GM18517 (cell line): ENCODE measurements at regions not wholly inside any gene's neighbourhood (a gene's known extent, or its start where the extent isn't known, plus 50 kb on each side); places are given as distances from the start of the nearest gene placed in this dataset.
A peak's percentile ranks its signal among the peaks of the same experiment; 100 is the strongest.

Source experiments
- ATAC-seq: cut with Tn5 transposase; IDR thresholded peaks from one replicate; pipeline ENCODE4 v1.9.1; 2021; ENCODE audit warnings: mild to moderate bottlenecking, moderate library complexity; ENCODE audit not compliant: unreplicated experiment

DNA sequence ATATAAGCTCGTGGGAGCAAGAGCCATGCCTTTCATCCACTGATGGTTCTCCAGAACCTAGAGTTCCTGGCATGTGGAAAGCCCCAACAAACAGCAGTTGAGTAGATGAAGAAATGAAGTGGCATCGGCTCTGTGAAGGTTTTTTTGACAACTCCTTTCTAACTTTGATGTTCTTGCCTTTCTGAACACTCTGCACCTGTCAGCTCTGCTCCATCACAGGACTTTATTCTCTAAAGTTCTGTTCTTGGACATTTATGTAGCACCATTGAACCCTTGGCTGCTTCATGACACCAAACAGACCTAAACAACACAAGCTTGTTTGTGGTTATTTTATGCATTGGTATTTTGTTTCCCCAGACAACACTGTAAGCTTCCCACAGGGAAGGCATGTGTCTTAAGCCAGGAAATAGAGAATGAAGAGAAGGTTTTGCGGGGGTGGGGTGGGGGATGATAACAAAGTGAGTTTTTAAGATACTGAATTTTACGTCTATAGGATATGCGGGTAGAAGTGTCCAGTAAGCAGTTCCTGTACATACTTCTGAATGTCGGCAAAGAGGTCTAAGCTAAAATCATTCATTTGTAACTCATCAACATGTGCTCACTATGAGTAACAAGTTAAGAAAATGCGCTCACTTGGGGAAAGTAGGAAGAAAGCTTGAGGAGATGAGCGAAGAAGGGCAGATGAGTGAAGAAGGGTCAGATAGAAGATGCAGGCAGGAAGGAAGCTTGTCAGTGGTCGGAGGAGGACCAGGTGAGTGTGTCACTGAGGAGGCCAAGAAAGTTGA lies 146.0 kb upstream of the PLEKHG7 start:
- no peak for ATAC-seq

DNA sequence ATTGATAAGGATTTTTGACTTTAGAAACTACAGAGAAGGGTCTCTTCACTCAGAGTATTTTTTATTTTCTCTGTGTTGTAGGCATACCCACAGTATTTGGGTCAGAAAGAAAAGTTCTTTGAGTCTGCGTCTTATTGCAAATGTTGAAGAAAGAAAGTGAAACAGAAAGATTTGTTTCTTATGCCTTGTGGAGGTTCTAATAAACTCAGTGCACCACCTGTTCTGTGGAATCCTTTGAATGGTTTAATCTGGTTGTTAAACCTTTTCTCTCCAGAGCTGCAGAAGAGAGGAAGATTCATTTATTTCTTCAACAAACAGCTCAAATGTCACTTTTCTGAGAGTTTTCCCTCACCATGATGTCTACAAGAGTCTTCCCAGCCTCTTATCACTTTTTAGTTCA lies 146.6 kb upstream of the PLEKHG7 start:
- peak; percentile 41 for ATAC-seq

DNA sequence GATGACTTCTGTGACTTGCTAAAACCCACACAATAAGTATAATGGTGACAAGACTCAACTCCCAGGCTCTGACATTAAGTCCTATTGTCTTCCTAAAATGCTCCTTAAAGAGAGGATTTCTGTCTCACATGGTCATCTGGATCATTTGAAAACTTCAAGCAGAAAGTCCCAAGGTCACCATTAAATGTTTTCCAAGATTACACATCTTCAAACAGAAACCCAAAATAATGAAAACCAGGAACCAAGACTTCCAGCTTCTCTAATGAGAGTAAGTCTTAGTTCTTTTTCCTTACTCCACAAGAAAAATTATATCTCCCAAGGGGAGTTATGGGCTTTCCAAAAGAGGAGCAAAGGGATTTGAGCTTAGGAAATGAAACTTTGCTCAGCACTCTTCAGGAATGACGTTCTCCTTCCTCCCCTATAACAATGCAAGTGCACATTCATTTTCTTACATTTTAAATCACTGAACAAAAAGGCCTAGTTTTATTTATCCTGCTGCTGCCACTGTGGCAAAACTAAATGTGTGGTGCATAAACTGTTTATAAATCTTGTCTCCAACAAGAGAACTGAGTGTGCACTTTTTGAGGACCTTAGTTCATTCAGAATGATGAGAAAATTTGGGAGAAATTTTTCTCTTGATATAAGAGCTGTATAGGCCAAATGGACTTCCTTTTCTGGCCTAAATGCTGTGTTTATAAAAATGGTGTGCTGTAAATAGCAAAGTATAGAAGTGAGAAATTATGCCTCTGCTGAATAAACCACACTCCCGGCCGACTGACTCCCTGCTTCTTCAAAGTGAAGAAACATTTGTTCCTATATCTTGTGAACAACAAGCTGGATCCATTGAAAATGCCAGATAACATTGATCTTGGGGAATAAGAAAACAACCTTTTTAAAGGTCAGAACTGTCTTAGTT lies 148.4 kb upstream of the PLEKHG7 start:
- no peak for ATAC-seq

DNA sequence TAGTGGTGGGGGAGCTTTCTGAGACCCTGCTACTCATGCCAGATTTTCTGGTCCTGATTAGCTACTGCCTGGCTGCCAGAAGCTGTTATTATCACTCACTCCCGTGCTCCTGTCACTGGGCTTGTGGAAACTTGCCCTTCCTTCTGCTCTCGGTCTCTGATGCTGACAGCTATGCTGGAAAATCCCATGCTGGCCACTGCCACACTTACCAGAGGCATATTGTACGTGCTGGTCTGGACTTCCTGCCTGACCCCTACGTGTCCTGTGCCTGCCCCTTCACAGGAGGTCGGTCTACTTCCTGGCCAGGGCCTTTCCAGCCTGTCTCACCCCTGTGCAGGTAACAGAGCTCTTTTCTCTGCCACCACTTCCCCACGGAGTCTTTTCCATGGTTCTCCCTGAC lies 149.4 kb upstream of the PLEKHG7 start:
- no peak for ATAC-seq

DNA sequence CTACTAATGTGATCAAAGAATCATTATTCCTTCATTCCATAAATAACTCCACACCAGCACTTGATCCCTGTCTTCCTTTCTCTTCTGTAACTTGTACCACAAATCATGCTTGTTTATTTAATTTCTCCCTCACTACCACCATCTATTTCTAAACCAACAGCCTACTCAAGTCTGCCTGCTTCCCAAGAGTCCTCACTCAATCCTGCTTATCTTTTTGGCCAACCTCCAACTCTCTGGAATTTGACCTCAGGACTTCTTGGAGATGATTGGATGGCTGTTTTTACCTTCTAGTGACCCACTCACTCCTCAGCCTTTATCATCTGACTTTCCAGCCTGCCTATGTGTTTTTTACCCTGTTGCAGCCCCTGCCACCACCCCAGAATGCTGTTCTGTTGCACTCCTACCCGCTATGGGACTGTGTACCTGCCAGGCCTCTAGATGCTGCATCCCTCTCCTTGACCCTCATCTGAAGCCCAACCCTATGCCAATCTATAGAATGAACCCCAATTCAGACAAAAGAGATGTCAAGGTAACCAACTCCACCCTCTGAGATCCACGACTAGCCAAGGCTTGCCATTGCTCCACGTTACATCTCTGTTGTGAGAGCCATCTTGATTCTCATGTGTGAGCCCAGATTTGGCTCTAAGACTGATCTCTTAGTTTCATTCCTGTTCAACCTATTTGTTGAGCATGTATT lies 150.2 kb upstream of the PLEKHG7 start:
- ATAC-seq, result no peak

DNA sequence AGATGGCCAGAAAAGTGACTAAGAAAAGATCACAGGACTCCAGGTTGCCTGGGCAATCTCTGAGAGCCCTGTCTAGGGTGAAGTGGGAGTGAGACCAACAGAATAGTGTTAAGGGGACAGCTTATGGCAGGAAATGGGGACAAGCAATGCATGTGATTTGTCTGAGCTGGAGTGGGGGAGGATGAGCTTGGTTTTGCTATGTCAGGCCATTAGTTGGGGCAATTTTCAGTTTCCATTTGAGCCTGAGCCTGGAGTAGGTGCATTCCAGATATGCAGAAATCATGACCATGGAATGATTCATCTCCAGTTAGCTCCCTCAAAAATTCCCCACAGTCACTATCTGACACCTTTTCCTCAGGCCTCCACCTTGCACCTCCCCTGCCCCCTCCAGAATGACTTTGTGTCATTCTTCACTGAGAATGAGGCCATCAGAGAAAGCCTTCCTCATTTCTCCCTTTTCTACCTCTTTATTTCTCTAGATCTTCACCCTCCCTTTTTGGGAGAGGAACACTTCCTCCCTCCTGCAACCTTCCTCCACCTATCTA lies 150.9 kb upstream of the PLEKHG7 start:
- ATAC-seq, result peak; percentile 48

DNA sequence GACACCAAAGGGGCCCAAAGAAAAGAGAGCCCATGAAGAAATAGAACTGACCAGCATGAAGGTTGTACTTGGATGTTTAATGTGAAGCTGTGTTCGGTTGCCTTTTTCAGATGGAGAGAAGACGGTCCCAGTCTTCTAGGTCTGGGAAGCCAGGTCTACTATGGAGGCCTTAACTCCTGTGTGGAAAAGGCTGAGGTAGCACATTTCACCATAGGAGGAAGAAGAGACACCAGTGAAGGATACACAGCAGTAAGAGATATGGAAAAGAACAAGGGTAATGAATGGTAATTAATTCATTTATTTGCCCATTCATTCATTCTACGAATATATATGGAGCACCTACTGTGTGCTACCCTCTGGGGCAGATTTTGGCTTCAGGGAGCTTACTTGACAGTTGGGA lies 151.6 kb upstream of the PLEKHG7 start:
- ATAC-seq, result no peak

DNA sequence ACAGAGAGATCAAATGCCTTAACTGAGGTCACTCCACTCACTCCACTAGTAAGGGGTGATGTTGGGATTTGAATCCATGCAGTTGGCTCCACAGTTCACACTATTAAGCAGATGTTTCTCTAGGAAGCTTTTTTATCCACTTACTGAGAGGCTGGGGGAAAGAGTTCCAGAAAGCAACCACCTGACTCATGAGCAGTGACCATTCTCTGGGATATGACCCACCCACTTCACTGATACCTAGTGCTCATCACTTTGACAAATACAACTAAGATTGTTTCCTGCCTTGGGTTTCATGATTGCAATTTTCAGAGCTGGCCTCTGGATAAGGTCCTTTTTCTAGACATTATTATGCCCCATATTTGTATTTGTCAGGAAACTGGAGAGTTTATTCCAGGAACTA lies 152.1 kb upstream of the PLEKHG7 start:
- ATAC-seq, result no peak

DNA sequence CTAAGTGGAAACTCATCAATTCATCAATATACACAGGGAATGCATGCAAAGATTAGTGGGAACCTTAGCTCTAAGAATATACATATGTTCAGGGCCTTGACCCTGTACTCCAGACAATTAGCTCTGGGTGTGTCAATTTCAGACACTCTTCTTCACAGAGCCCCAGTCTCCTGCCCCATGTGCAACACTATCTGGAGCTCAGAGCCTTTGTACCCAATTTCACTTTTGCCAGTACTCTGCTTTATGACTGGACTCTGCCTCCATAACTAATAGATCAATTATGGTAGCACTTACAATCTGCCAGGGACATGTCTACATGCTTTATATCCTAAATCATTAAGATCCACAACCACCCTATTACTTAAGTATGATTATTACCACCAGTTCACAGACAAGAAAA lies 152.5 kb upstream of the PLEKHG7 start:
- ATAC-seq, result no peak

DNA sequence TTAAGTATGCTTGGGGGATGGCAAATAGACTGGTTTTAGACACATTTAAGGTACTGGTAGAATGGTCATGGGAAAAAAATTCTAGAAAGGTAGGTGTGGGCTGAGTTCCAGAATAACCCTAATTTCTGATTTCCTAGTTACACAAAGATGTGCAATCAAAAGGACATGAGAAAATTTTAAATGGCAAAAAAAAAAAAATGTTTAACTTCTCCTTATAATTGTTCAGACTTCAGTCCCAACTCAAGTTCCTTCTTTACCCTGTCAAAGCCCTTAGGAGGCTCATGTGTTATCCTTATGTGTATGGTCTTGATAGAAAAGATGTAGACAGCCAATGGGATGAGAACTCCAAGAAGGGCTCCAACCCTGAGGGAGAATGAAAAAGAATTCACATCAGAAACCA lies 153.3 kb upstream of the PLEKHG7 start:
- no peak for ATAC-seq

DNA sequence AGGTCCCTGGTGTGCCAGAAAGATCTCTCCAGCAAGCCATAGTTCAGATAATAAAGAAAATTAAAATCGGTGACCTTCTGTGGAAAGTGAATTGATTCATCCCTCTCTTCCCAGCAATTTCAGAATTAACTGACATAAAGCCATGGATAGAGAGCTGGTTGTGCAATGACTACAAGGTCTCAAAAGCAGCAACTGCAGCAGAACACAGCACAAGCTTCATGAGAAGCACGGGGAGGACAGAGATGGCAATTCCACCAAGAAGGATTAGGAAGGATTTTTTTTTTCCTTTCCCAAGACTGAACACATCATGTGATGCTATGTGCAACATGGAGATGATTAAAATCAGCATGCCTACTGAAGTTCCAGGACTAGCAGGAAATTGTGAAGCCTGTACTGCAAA lies 154.9 kb upstream of the PLEKHG7 start:
- no peak for ATAC-seq

DNA sequence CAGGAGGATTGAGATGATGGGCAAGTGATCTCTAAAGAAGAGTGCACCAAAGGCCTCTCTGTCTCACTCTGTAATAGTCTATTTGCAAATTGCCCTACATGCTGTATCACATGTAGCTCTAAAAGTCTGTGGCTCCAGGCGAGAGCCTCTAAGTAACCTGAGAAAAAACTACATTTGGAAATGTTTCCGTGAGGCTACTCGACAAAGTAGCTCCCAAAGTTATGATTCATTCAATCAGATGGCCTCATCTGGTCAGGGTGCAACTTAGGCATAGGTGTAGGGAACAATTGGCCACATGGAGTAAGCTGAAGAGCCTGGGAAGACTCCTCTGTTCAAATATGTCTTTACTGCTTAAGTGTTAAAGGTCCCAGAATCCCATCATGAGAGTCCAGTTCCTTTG lies 155.4 kb upstream of the PLEKHG7 start:
- peak; percentile 6 for ATAC-seq

DNA sequence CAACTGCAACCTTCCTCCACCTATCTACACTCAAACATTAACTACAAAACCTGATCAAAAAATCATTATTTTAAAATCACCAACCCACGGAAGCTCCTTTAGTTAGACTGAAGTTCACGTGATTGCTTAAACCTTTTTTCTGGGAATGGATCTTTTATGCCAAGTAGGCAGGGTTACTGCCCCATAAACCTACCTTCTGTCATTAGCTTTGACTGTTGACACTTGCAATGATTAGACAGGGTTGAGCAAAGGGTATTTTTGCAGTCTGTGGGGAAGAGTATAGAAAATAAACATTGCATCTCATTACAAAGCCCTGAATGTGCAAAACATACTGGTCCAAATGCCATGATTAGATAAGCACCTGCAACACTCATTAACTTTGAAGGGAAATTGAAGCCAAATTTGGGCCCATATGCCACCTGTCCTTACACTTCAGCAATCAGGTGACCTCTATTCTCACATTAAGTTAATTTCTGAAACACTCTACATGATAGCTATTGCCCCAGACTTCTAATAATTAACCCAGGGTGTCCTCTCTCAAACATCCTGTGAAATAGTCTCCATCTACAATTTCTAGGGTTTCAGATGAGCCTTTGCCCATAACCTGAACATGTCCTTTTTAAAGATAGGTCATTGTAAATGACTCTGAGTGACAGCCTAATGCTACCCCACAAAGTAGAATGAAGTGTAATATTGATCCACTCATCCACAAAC lies 156.0 kb upstream of the PLEKHG7 start:
- ATAC-seq, result peak; percentile 78

DNA sequence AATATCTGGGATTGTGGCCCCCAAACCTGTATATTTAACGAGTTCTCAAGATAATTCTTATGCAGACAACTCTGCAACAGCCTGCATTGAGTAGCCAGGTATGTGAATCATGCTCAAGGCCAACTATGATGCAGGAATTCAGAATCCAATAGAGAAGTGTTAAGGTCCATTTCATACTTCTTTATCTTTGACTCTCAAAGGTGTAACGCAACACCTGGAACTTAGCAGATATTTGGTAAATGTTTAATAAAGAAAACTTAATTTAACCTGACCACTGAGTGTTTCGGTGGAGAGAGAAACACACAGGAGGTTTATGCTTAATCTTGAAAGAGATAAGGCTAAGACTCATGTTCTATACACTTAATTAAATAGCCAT lies 156.5 kb upstream of the PLEKHG7 start:
- ATAC-seq, result peak; percentile 18

DNA sequence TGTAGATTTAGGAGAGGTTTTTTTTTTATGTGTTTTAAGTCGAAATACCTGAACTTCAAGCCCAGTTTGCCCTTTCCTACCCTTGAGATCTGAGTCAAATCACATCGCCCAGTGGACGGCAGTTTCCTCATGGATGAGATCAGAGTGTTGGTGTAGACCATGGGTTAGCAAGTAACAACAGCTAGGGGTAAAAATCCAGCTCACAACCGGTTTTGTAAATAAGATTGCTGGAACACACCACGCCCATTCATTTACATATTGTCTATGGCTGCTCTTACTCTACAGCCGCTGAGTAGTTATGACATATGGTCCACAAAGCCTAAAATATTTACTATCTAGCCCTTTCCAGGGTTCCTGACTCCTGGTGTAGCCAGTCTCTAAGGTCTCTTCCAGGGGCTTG lies 158.5 kb upstream of the PLEKHG7 start:
- no peak for ATAC-seq

DNA sequence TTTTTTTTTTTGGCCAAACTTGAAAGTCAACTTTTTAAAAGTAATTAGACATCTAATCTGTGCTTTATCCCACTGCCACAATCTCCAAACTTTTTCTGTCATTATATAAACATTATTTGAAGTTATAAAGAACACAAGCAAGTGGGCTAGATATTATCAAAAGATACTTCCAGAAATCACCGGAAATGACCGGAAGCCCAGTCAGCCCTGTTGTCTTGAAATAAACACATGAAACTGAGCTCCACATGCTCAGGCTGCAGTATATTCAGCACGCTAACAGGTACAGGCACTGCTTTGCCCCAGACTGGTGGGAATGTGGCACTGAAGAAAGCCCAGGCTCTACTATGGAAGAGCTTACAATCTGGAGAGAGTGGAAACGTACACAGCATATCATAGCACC lies 158.9 kb upstream of the PLEKHG7 start:
- no peak for ATAC-seq

DNA sequence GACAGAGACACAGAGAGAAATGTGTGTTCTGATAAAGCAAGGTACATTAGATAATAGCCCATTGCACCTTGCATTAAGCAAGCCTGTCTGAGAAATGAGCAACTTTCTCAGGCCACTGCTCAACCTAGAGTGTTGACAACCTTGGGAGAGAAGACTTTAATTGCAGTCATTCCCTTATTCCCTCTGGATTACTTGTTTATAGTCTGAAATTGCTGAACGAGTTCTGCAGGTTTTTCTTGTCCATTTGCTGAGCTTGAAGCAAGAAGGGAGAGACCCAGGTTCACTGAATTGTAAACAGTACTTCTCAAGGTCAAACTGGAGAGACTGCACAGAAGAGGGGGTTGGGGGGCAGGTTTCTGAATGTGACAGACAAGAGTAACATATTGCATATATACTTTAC lies 159.4 kb upstream of the PLEKHG7 start:
- ATAC-seq, result no peak

DNA sequence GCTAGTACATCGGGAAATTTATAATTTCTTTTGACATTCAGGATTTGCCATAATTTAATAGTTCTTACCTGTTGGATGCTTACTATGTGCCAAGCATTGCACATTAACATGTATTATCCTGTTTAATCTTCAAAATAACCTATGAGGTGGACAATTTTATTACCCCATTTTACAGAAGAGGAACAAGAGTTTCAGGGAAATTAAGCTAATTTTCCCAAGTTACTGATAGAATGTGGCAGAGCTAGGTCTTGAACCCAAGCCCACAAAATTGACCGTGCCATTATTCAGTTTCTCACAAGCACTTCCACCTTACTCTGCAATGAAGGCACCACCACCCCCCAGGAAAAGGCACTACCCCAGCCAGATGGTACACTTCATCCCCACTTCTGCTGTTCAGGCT lies 161.1 kb upstream of the PLEKHG7 start:
- no peak for ATAC-seq

DNA sequence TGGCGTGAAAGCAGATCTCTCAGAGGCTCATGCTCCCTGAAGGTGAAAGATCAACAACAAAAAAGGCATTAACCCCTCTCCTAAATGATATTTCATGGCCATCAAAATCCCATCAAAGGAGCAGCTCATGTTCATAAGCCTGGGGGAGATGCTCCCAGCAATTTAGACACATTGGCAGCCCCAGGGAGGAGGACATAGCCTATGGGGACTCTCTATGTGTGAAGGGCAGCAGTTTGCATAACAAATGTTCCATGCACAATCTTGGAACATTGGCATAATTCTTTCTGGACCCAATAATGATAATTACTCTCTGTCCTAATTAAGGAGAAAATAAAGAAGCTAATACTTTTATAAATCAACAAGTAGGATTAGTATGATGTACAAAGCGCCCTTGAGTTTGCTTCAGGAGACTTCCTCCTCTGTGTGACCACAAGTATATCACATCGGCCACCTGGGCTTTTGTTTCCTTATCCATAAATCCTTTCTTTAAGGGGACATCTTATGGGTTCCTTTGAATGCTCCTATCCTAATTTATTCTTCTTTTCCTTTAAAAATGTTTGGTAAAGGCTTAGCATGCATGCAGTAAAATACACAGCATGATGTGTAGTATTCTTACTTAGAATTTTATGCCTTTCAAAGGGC lies 161.9 kb upstream of the PLEKHG7 start:
- ATAC-seq, result no peak
